ENCODE measurements at regions not wholly inside any gene's neighbourhood (a gene's known extent, or its start where the extent isn't known, plus 50 kb on each side); places are given as distances from the start of the nearest gene placed in this dataset.

GRCh38 chr1:191697556-191697955 lies 460.7 kb upstream of the RGS18 start:
- TF ChIP-seq CTCF (IDR thresholded peaks at IDR 0.05) (no peak), EZH2phosphoT487 (IDR thresholded peaks at IDR 0.05) (no peak), EZH2 (IDR thresholded peaks at IDR 0.05) (no peak)
